CMK (cell line): ENCODE measurements at regions not wholly inside any gene's neighbourhood (a gene's known extent, or its start where the extent isn't known, plus 50 kb on each side); places are given as distances from the start of the nearest gene placed in this dataset.

Experiments used
- DNase-seq: peaks from one replicate; pipeline ENCODE4 v3.0.0-alpha.2; 2010; ENCODE audit warnings: low read depth

DNA sequence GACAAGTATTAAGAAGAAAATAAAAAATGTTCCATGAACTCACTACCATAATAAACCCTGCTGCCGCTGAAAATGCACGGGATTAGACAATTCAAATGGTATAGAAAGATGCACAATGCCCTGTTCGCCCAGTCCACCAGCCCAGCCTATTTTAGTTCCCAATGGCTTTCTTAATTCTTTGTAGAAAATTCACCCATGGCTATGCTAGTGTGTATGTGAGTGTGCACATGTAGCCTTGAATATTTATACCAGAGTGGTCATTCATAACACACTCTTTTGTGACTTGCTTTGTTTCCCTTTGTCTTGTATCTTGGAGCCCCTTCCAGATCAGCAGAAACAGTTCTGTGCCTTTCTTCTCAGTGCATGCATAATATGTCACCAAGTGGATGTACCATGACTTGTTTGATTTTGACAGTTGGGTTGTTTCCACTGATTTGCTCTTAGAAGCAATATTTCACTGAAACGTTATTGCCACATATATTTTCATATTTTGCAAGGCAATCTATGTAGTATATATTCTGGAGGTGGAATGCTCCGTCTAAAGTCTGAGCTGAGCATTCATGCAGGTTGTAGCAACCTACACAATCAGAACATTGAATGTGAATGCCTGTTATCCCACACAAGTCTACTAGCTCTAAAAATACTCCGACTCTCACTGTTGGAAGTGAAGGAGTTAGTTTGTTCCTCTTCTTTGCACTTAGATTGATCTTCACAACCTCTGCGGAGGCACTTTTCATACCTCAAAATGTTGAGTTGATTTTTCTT lies 383.0 kb upstream of the EEF2KMT start:
- no peak for DNase-seq

DNA sequence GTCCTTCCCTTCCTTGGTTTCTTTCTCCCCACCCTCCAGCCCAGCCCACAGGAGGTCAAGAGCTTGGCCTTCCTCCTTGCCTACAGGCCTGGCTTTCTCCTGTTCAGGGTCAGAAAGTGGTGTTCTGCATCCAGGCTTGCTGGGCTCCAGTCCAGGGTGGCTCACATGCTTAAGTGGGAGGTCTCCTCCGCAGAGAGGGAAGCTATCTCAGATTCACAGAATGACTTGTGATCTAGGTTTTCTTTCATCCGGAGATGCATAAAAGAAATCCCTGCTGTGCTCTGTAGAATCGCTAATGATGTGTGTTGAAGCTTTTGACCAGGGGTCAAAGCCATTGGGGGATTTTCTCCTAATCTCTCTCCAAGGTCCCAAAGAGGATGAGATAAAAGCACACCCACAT lies 382.3 kb upstream of the EEF2KMT start:
- DNase-seq = no peak

DNA sequence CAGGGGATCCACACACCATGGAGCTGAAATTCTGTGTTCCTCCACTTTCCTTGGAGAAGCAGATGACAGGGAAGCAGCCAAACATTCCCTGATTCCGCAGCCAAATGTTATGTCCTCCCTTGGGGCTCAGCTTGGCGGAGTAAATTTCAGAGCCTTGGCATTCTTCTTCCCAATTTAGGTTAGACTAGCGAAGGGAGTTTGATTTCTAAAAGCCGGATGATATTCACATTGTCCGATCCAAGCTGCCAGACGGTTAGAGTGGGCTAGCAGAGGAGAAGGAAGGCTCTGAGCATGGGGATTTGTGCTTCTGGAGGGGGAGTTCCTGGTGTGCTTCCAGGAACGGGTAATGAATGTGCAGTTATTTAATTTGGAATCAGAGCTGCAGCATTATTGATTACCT lies 380.4 kb upstream of the EEF2KMT start:
- no peak for DNase-seq

DNA sequence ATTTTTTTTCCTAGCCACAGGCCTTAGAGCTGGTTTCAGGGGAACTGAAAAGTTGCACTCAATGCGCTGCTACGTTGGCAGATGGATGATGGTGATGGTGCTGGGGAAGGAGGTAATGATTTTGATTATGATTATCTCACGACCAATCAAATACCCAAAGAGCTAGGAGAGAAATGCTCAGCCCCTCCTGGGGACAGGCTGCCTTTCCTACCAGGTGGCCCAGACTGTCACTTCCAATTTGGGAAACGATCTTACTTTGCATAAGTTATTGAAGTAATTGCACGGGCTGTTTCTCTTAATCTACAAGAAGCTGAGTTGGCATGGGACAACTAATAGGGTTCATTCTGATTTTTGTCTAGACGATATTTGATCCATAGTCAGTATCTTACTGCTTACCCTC lies 379.7 kb upstream of the EEF2KMT start:
- no peak for DNase-seq

DNA sequence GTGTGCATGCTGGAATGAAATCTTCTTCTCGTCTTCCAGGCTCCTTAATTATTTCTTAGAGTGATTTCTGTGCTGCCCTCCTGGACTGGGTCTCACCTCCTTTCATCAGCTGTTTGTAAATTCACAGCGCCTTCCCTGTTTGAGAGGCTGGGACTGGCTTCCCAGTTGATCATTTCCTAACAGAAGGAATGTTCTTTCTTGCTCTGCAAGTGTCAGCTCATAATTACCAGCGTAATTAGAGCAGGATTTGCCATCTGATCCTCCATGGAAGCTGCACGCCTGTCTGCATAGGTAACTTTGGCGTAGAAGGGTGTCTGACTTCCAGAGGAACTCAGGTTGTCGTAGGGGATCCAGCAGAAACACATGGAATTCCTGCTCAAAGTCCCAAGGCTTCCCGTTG lies 375.0 kb upstream of the EEF2KMT start:
- DNase-seq = no peak

DNA sequence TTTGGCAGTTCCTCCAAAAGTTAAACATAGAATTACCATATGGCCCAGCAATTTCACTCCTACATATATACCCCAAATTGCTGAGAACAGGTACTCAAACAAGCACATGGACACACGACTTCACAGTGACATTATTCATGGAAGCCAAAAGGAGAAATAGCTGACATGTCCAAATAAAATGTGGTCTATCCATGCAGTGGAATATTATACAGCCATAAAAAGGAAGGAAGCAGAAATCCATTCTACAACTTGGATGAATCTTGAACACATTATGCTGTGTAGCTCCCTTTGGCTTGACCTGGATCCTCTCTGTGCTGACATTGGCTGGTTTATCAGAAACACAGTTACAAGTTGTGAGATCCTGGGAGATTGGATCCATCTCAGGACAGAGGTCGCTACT lies 370.9 kb upstream of the EEF2KMT start:
- no peak for DNase-seq

DNA sequence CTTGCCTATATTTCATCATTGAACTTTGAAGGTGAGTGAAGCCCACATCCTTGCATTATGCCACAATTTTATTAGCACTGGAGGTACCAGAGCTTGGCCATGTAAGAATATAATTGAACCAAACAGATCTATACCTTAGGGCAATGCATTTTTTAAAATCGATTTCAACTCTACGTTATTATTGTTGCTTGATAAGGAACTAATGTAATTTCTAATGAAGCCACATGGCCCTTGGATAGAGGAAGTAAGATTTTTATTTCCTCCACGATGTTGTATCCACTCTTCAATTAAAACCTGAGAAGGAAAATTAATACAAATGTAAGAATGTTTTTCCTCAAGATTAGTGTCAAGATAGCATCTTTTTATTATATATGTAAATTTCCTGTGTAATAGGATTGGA lies 370.0 kb upstream of the EEF2KMT start:
- DNase-seq = no peak

DNA sequence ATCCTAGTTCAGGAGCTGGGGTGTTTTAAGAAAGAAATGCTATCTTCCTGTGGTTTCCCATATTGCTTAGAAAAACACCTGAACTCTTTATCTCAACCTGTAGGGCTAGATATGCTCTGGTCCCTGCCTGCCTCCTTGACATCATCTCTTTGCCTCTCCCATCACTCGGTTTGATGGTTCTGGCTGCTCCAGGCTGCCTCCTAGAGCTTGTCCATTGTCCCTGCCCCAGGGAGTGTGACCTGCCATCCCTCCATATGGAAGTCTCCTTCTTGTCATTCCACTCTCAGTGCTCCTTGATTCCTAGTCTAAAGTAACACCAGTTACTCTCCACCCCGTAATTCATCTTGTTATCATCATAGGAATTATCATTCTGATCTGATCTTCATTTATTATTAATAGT lies 369.0 kb upstream of the EEF2KMT start:
- DNase-seq = no peak

DNA sequence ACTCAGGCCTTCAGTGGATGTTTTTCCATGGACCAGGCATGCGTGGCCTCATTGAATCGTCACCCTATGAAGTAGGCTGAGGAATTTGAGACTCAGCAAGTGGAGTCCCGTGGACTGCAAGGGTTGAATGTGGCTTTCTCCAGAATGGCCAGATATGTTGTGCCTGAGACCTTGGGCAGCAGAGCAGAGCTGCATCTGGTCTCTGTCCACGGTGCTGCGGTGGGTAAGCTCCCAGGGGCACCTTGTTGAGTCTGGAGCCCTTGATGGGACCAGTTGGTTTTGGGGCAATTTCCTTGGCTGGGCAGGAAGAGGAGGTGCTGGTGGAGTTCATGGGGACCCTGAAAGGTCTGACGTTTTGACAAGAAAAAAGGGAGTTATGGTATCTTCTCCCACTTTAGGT lies 368.1 kb upstream of the EEF2KMT start:
- DNase-seq = no peak

DNA sequence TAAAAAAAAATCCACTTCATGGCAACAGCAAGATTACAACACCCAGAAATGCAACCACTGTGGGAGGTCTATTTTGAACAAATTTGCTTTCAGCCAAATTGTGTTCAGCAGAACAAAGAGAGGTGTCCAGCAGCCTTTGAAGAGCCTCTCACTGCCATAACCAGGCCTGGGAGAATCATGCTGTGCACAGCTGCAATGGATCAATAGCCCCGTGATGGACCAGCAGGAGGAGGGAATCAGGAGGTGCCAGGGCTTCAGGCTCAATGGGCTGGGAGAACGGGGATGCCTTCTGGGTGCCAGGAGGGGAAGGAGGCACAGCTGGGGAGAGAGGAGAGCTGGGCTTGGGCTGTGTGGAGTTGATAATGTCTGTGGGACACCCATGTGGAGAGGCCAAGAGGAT lies 366.2 kb upstream of the EEF2KMT start:
- no peak for DNase-seq

DNA sequence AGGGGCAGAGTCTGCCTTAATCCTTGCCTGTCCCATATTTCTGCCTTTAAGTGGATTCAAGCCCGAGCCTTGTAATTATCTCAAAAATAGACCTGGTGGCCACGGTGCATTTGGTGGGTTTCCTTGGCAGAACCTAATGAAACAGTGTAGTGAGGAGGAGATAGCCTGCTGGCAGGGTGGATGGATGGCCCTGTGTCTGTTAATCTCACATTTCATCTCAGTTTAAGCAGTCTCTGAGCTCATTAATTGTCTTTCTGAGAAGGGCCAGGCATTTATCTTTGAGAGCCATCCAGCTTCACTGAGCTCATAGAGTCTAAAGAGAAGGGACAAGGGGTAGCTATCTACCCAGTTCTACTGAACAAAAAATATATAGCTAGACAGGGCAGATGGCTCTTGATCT lies 364.0 kb upstream of the EEF2KMT start:
- no peak for DNase-seq

DNA sequence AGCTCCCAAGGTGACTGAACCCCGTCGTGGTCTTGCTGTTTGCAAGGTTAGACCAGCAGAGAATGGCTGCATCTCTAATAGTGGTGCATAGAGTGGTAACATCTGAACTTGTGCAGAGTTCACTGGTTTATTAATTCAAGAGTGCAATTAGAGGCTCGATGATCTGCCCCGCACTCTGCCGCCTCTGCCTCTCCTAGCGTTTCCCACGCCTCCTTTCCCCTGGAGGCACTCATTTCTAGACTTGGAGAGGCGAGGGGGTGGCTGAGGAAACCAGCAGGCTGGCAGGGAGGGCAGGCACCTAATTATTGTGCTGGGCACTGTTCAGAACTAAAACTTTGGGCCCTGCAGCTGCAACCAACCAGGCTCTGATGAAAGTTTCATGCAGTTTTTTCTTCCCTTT lies 363.5 kb upstream of the EEF2KMT start:
- no peak for DNase-seq

DNA sequence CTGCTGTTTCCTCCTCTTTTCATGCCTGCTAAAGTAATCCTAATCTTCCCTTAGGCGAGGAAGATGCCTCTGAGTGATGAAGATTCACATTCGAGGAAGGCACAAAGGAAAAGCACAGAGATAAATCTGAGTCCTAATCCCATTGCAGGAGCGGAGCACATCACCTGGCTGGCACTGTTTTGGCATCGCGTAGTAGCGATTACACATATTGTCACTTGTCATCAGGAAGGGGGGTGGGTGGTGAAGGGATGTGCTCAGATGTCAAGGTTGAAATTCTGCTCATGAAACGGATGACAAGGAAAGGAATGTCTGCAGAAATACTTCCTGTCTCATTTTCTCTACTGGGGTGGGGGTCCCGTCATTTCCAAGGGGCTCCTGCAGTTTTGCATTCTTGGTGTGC lies 363.1 kb upstream of the EEF2KMT start:
- DNase-seq = no peak

DNA sequence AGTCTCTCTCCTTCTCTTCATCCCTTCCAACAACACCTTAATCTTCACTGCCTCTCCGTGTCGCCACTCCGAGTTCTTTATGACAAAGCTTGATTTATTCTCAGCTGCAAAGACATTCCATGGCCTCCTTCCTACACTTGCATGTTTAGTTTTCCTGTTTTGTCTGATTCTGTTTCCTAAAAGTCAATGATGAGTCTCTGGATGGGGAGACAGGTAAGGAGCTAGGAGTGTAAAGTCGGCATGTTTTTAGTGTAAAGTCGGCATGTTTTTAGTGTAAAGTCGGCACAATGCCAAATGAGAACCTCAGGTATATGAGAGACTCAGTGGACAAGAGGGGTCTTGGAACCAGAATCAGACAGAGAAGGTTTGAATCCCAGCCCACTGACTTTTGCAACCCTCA lies 362.3 kb upstream of the EEF2KMT start:
- DNase-seq = no peak

DNA sequence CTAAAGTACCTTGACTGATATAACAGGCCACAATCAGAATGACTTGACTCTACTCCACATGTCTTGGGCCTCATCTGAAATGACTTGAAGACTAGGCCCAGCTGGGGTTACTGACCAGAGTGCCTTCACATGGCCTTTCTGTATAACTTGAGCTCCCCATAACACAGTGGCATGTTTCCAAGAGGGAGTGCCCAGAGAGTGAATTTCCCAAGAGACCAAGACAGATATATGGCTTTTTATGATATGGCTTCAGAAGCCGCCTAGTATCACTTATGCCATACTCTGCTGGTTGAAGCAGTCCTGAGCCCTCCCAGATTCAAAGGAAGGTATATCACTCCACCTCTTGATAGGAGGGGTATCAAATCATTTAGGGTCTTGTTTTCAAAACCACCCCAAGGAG lies 357.5 kb upstream of the EEF2KMT start:
- DNase-seq = no peak

DNA sequence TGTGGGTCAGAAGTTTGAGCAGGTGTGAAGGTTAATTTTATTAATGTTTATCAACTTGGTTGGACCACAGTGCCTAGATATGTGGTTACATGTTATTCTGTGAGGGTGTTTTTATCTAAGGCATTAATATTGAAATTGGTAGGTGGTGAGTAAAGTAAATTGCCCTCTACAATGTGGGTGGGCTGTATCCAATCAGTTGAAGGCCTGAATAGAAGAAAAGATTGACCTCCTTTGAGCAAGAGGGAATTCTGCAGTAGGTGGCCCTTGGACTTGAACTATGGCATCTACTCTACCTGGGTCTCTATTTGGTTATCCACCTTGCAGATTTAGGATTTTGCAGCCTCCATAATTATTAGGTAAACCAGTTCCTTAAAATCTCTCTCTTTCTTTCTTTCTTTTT lies 356.8 kb upstream of the EEF2KMT start:
- no peak for DNase-seq

DNA sequence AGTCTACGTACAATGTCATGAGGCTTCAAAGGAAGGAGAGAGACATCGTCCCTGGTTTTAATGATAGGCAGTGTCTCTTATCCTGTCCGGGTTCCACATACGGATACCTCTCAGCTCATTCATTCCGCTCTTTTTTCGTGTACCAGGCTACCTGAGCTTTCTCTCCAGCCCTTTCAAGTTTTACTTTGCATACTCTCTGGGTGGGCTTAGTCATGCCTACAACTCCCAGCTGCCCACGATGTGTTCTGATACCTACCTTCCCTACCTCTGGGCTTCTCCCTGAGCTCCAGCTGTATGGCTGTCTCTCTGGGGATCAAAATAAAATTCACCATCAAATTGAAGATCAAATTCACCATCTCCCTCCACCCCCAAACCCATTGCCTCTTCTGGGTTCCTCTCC lies 354.0 kb upstream of the EEF2KMT start:
- no peak for DNase-seq

DNA sequence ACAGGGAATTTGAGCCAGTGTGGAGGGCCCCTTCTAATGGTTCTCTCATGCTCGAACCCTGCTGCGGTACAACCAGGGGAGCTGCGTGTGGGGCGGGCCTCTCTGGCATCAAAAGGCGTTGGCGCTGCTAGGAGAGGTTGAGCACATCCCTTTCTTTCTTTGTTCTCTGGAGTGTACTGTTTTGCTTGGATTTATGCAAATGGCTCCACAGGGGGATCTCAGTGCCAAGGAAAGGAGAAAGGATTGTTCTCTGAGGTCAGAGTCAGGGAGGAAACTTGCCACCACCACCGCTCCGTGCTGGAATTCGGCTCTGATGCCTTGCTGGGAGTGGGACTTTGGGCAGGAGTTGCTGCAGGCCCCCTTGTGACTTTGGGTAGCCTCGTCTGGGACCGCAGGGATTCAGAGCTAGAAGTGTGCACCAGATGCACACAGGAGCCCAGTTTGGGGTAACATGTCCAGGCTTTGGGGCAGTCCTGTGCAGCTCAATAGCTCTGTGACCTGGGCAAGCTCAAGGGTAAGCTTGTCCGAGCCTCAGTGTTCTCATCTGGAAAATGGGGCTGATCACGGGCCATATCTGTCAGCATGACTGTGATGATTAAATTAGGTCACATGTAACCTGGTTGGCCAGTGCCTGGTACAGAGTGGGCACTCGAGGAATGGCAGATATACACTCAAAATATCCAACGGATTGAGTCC lies 353.0 kb upstream of the EEF2KMT start:
- DNase-seq = no peak

DNA sequence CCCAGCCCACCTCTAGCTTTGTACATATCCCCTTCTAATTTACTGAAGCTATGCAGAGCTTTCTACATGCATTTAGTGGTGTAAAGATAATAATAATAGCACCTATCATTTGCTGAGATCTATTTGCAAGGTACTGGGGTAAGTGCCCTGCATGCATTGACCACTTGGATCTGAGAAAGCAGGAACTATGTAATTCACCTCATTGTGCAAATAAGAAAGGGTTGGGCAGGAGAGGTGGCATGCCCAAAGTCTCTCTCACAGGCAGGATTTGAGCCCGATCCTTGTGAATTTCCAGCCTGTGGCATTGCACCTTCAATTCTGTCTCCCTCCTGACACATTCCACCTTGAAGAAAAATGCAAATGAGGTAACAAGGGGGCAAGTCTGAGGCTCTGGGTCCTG lies 352.3 kb upstream of the EEF2KMT start:
- no peak for DNase-seq

DNA sequence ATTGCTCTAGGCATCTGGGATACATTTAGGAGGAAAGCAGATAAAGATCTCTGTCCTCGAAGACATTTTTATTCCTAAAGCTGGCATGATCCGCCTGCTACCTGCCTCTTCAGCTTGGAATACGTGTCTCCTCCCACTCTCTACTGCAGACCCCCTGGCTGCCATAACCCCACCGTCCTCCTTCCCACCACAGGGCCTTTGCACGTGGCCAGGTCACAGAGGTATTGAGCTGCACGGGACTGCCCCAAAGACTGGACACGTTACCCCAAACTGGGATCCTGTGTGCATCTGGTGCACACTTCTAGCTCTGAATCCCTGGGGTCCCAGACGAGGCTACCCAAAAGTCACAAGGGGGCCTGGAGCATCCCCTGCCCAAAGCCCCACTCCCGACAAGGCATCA lies 351.2 kb upstream of the EEF2KMT start:
- no peak for DNase-seq

DNA sequence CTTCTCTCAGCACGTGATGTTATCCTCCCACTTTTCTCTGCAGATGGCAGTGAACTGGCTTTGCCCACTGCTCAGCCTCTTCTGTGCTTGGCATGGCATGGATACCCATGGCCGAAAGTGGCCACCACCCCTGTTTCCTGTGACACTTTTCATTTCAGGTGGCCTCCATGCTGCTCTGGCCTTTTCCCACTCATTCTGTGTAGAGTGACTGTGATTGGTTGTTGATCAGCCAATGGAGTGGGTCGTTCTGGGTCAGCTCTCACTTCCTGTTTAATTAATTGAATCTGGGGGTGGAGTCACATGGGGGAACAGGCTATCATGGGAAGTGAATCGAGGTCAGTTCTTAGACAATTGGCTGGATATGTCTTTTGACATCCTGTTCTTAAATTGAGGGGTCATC lies 350.1 kb upstream of the EEF2KMT start:
- no peak for DNase-seq

DNA sequence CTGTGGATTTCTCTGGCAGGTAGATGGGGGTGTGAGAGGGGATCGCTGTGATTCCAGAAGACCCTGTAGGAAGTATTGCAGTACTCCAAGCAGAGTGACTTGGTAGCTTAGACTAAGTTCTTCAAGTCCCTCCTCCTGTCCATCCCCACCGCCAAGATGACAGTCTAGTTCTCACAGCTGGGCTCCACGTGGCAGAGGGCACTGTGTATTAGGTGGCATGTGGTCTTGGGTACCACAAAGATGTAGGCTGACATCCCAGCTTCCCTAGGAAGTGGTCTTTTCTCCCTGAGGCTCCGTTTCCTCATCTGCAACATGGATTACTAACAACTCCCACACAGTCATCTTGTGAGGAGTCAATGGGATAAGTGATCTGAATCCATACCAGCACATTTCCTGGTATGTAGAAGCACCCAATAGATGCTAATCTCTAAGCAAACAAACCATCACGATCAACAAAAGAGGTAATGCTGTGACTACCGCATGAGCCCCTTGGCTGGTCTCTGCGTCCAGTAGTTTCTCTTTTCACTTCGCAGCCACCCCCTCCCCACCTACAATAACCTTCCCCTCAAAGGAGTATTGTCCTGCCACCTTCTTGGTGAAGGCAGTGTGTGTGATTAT lies 349.1 kb upstream of the EEF2KMT start:
- DNase-seq = no peak

DNA sequence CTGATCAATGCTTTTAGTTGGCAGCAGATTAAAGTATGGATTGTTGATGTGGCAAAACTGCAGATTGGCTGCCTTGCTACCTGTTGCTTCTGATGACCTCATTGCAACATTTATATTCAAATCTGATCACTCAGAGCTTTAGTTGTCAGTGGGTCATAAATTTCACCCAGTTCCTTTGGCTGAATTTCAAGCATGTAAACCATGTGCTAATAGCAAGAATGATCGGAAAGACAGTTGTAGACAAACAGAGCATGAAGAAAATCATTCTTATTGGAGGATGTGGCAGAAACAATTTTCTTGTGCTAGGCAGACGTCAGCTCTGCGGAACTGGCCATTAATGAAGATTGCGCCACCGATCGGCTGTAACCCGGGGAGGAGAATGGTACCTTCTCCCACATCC lies 346.6 kb upstream of the EEF2KMT start:
- DNase-seq = no peak

DNA sequence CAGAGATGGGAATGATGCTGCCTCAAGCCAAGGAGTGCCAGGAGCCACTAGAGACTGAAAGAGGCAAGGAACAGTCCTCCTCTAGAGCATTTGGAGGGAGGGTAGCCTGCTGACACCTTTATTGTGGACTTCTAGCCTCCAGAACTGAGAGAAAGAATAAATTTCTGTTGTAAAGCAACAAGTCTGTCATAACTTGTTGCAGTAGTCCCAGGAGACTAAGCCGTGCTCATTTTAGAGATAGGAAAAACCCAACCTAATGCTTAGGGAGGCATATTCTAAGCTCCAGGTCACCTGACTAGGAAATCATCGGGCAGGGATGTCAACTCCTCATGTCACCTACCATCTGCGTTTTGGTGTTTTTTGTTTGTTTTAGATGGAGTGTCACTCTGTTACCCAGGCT lies 345.4 kb upstream of the EEF2KMT start:
- DNase-seq = no peak
